Loucy (cell line): ENCODE measurements at regions not wholly inside any gene's neighbourhood (a gene's known extent, or its start where the extent isn't known, plus 50 kb on each side); places are given as distances from the start of the nearest gene placed in this dataset.
"Not testable (repeated sequence)": the region's sequence is repeated elsewhere in the genome, so short reads cannot be mapped to it uniquely, and the experiment has no call there.

ENCODE experiments used
- H2AFZ ChIP-seq: fragments of 200-600 bp; sonication (generic); 2 replicates; pipeline ENCODE4 v1.6.0; 2016; ENCODE audit warnings: antibody characterized with exemption, mild to moderate bottlenecking, low read length, moderate library complexity
- H3F3A ChIP-seq: fragments of 200-600 bp; 2 replicates; pipeline ENCODE4 v1.6.0; 2016; ENCODE audit warnings: antibody characterized with exemption, low read depth, mild to moderate bottlenecking
- H3K27me3 ChIP-seq: fragments of 200-600 bp; sonication (generic); 2 replicates; pipeline ENCODE4 v1.6.1; 2014; ENCODE audit warnings: low read length, mild to moderate bottlenecking; ENCODE audit not compliant: insufficient read depth, poor library complexity, severe bottlenecking
- H3K36me3 ChIP-seq: fragments of 200-600 bp; sonication (generic); 2 replicates; pipeline ENCODE4 v1.6.1; 2016; ENCODE audit warnings: low read length; ENCODE audit not compliant: insufficient read depth
- H3K4me1 ChIP-seq: fragments of 200-600 bp; sonication (generic); 2 replicates; pipeline ENCODE4 v1.5.1; 2014; ENCODE audit warnings: low read length, mild to moderate bottlenecking; ENCODE audit not compliant: insufficient read depth, poor library complexity, severe bottlenecking
- H3K4me2 ChIP-seq: fragments of 200-600 bp; sonication (generic); 2 replicates; pipeline ENCODE4 v1.6.0; 2014; ENCODE audit warnings: antibody characterized with exemption, low read length, low read depth, mild to moderate bottlenecking; ENCODE audit not compliant: poor library complexity, severe bottlenecking
- H3K4me3 ChIP-seq: fragments of 200-600 bp; sonication (generic); 2 replicates; pipeline ENCODE4 v1.5.1; 2014; ENCODE audit warnings: low read length, mild to moderate bottlenecking, mixed read lengths; ENCODE audit not compliant: poor library complexity, severe bottlenecking
- H3K79me2 ChIP-seq: fragments of 200-600 bp; sonication (generic); 2 replicates; pipeline ENCODE4 v1.6.1; 2014; ENCODE audit warnings: low read length; ENCODE audit not compliant: insufficient read depth
- H3K9ac ChIP-seq: fragments of 200-600 bp; sonication (generic); 2 replicates; pipeline ENCODE4 v1.6.0; 2014; ENCODE audit warnings: mild to moderate bottlenecking, low read depth, low read length, moderate library complexity; ENCODE audit not compliant: poor library complexity, severe bottlenecking
- H3K9me2 ChIP-seq: fragments of 200-600 bp; sonication (generic); replicated peaks from 2 replicates; pipeline ENCODE4 v1.6.1; 2016; ENCODE audit warnings: low read depth, low read length, mixed read lengths
- H3K9me3 ChIP-seq: fragments of 200-600 bp; sonication (generic); 2 replicates; pipeline ENCODE4 v1.6.1; 2014; ENCODE audit warnings: mild to moderate bottlenecking, antibody characterized with exemption, low read length, low read depth; ENCODE audit not compliant: insufficient read depth
- H4K20me1 ChIP-seq: fragments of 200-600 bp; sonication (generic); 2 replicates; pipeline ENCODE4 v1.6.0; 2014; ENCODE audit warnings: antibody characterized with exemption, low read length, mild to moderate bottlenecking; ENCODE audit not compliant: insufficient read depth, poor library complexity, severe bottlenecking
- CTCF ChIP-seq: fragments of 200-600 bp; sonication (generic); conservative IDR thresholded peaks from 2 replicates; pipeline ENCODE4 v1.5.1; 2014; ENCODE audit warnings: mild to moderate bottlenecking, antibody characterized with exemption, low read length
- EZH2phosphoT487 ChIP-seq: fragments of 200-600 bp; IDR thresholded peaks from 2 replicates; pipeline ENCODE4 v1.6.1; 2018; ENCODE audit warnings: antibody characterized with exemption, mild to moderate bottlenecking, moderate library complexity, borderline replicate concordance

GRCh38 chrX:121389976-121390714 lies 342.7 kb downstream of the GLUD2 start:
- TF ChIP-seq CTCF (no peak), EZH2phosphoT487 (no peak)
- no peaks in the 10 kb centered on the region for H3K9me2 ChIP-seq
- no peak overlapping the region for H3K4me3 ChIP-seq
- H3K27me3 ChIP-seq = no peaks in the 10 kb centered on the region
- no peak overlapping the region for H2AFZ ChIP-seq
- H3K9me3 ChIP-seq = no peaks in the 10 kb centered on the region
- no peaks in the 10 kb centered on the region for H3K36me3 ChIP-seq
- no peaks in the 10 kb centered on the region for H3F3A ChIP-seq
- no peaks in the 10 kb centered on the region for H4K20me1 ChIP-seq
- H3K4me1 ChIP-seq = no peaks in the 10 kb centered on the region
- no peak overlapping the region for H3K4me2 ChIP-seq
- H3K9ac ChIP-seq = no peak overlapping the region
- H3K79me2 ChIP-seq = no peaks in the 10 kb centered on the region

- no peaks in the 10 kb centered on the region for H4K20me1 ChIP-seq
- no peaks in the 10 kb centered on the region for H3K9me2 ChIP-seq
- H3K9ac ChIP-seq = no peak overlapping the region
- H3F3A ChIP-seq = no peaks in the 10 kb centered on the region
- H3K4me1 ChIP-seq = no peaks in the 10 kb centered on the region
- H3K9me3 ChIP-seq = no peaks in the 10 kb centered on the region
- no peaks in the 10 kb centered on the region for H3K36me3 ChIP-seq
- no peak for TF ChIP-seq EZH2phosphoT487
- TF ChIP-seq CTCF = no peak
- no peaks in the 10 kb centered on the region for H3K79me2 ChIP-seq
- H2AFZ ChIP-seq = no peak overlapping the region
- no peak overlapping the region for H3K4me3 ChIP-seq
- no peaks in the 10 kb centered on the region for H3K27me3 ChIP-seq
- H3K4me2 ChIP-seq = no peak overlapping the region
Observed at GRCh38 chrX:121405826-121406225, 358.4 kb downstream of the GLUD2 start.

- no peaks in the 10 kb centered on the region for H3K27me3 ChIP-seq
- H3F3A ChIP-seq = no peaks in the 10 kb centered on the region
- H4K20me1 ChIP-seq = no peaks in the 10 kb centered on the region
Observed at GRCh38 chrX:121407627-121408026, 360.2 kb downstream of the GLUD2 start.

GRCh38 chrX:121431514-121431913 lies 384.1 kb downstream of the GLUD2 start:
- H3K9me2 ChIP-seq, H4K20me1 ChIP-seq, H3K4me2 ChIP-seq: not testable (repeated sequence)

More at GRCh38 chrX:121407627-121408026, 360.2 kb downstream of the GLUD2 start:
- no peaks in the 10 kb centered on the region for H3K9me2 ChIP-seq
- H2AFZ ChIP-seq = no peak overlapping the region
- H3K4me1 ChIP-seq = no peaks in the 10 kb centered on the region
- H3K9me3 ChIP-seq = no peaks in the 10 kb centered on the region
- H3K4me2 ChIP-seq = no peak overlapping the region
- H3K79me2 ChIP-seq = no peaks in the 10 kb centered on the region
- H3K4me3 ChIP-seq = no peak overlapping the region
- H3K9ac ChIP-seq = no peak overlapping the region
- H3K36me3 ChIP-seq = no peaks in the 10 kb centered on the region
- TF ChIP-seq EZH2phosphoT487 (no peak), CTCF (no peak)

More at GRCh38 chrX:121431514-121431913, 384.1 kb downstream of the GLUD2 start:
- H3F3A ChIP-seq, H2AFZ ChIP-seq, H3K79me2 ChIP-seq, H3K27me3 ChIP-seq, H3K36me3 ChIP-seq, H3K4me3 ChIP-seq, H3K9ac ChIP-seq, H3K9me3 ChIP-seq, H3K4me1 ChIP-seq: not testable (repeated sequence)
